SK-N-SH (cell line): ENCODE measurements at regions not wholly inside any gene's neighbourhood (a gene's known extent, or its start where the extent isn't known, plus 50 kb on each side); places are given as distances from the start of the nearest gene placed in this dataset.

Source experiments
- CTCF ChIA-PET: fragments of 300-600, 350-600 bp; formaldehyde crosslinking; extraction: SDS; loops from one replicate; lab custom pipeline; 2021; lab: Yijun Ruan, JAX
- POLR2A ChIA-PET: fragments of 350-600 bp; sonication (Branson Sonifier 250); formaldehyde crosslinking; extraction: SDS; loops from one replicate; lab custom pipeline; 2020; ENCODE audit warnings: antibody characterized with exemption, inconsistent platforms; lab: Yijun Ruan, JAX
- DNase-seq: peaks from one replicate; pipeline ENCODE4 v3.0.0; 2012
- H2AFZ ChIP-seq: fragments of 200-600 bp; sonication (generic); 2 replicates; pipeline ENCODE4 v1.8.1; 2016; ENCODE audit warnings: antibody characterized with exemption, mild to moderate bottlenecking, low read depth
- H3F3A ChIP-seq: fragments of 200-600 bp; sonication (generic); replicated peaks from 2 replicates; pipeline ENCODE3; 2016; ENCODE audit warnings: antibody characterized with exemption, mild to moderate bottlenecking; ENCODE audit not compliant: insufficient read depth
- H3K27ac ChIP-seq, 2 experiments: fragments of 200-500 bp in 1 of 2; fragments of 200-600 bp in 1 of 2; sonication (Bioruptor generic) in 1 of 2; sonication (generic), shearing (Covaris generic) in 1 of 2; 2 replicates each; pipeline versions ENCODE4 v1.5.1 to v1.6.1; 2014 to 2016; ENCODE audit warnings: low read depth in 2 of 2, inconsistent platforms in 1 of 2, low read length in 1 of 2, mild to moderate bottlenecking in 1 of 2, mixed read lengths in 1 of 2
- H3K27me3 ChIP-seq: fragments of 200-600 bp; sonication (generic), shearing (Covaris generic); 2 replicates; pipeline ENCODE4 v1.6.1; 2016; ENCODE audit warnings: mixed run types; ENCODE audit not compliant: insufficient read depth
- H3K36me3 ChIP-seq, 2 experiments: fragments of 200-500 bp in 1 of 2; fragments of 200-600 bp in 1 of 2; sonication (Bioruptor generic) in 1 of 2; sonication (generic) in 1 of 2; replicated peaks in 1 of 2; 2 replicates each; pipeline versions ENCODE3 to v1.5.1; 2014 to 2016; ENCODE audit warnings: low read length in 1 of 2, mild to moderate bottlenecking in 1 of 2; ENCODE audit not compliant: insufficient read depth in 2 of 2, control insufficient read depth in 1 of 2
- H3K4me1 ChIP-seq, 2 experiments: fragments of 200-500 bp in 1 of 2; fragments of 200-600 bp in 1 of 2; sonication (Bioruptor generic) in 1 of 2; sonication (generic), shearing (Covaris generic) in 1 of 2; 2 replicates each; pipeline versions ENCODE4 v1.5.1 to v1.6.1; 2014 to 2016; ENCODE audit warnings: low read depth in 1 of 2, low read length in 1 of 2, mixed run types in 1 of 2; ENCODE audit not compliant: insufficient read depth in 2 of 2, control insufficient read depth in 1 of 2
- H3K4me2 ChIP-seq: fragments of 200-600 bp; sonication (generic), shearing (Covaris generic); 2 replicates; pipeline ENCODE4 v1.6.1; 2017; ENCODE audit warnings: mixed run types
- H3K4me3 ChIP-seq, 2 experiments: fragments of 200-500 bp in 1 of 2; fragments of 200-600 bp in 1 of 2; sonication (Bioruptor generic) in 1 of 2; sonication (generic), shearing (Covaris generic) in 1 of 2; 2 replicates each; pipeline versions ENCODE4 v1.5.1 to v1.8.1; 2014 to 2016; ENCODE audit warnings: low read depth in 2 of 2, inconsistent platforms in 1 of 2, low read length in 1 of 2, mild to moderate bottlenecking in 1 of 2, mixed read lengths in 1 of 2, moderate library complexity in 1 of 2
- H3K79me2 ChIP-seq: fragments of 200-600 bp; sonication (generic); 2 replicates; pipeline ENCODE4 v1.8.1; 2017; ENCODE audit warnings: mild to moderate bottlenecking; ENCODE audit not compliant: insufficient read depth
- H3K9ac ChIP-seq: fragments of 200-600 bp; sonication (generic); 2 replicates; pipeline ENCODE4 v1.6.1; 2017; ENCODE audit warnings: mixed run types
- H3K9me2 ChIP-seq: fragments of 200-600 bp; sonication (generic); 2 replicates; pipeline ENCODE4 v1.6.1; 2017; ENCODE audit warnings: mixed run types
- H3K9me3 ChIP-seq: fragments of 200-600 bp; sonication (generic); 2 replicates; pipeline ENCODE4 v1.6.1; 2017; ENCODE audit warnings: mixed run types, mild to moderate bottlenecking, moderate library complexity
- H4K20me1 ChIP-seq: fragments of 200-600 bp; sonication (generic); 2 replicates; pipeline ENCODE4 v1.6.1; 2017; ENCODE audit warnings: mild to moderate bottlenecking, mixed run types; ENCODE audit not compliant: insufficient read depth
- CTCF ChIP-seq: fragments of 200-600 bp; sonication (generic); IDR thresholded peaks from 2 replicates; pipeline ENCODE4 v1.6.1; 2017; ENCODE audit warnings: antibody characterized with exemption, mild to moderate bottlenecking, moderate library complexity
- EP300 ChIP-seq, 2 experiments: IDR thresholded peaks; 2 replicates each; pipeline versions ENCODE4 v1.4.0 to v1.6.1; 2012; ENCODE audit warnings: borderline replicate concordance in 1 of 2, low read depth in 1 of 2, low read length in 1 of 2
- FOXJ3 ChIP-seq: sonication (generic); formaldehyde crosslinking; IDR thresholded peaks from 2 replicates; pipeline ENCODE4 v1.5.1; 2020; ENCODE audit warnings: mild to moderate bottlenecking, missing genetic modification reagents
- GATA2 ChIP-seq: sonication (generic); formaldehyde crosslinking; IDR thresholded peaks from 2 replicates; pipeline ENCODE4 v1.5.0; 2020; ENCODE audit warnings: mild to moderate bottlenecking, missing genetic modification reagents
- JUND ChIP-seq: IDR thresholded peaks from 2 replicates; pipeline ENCODE4 v1.4.0; 2012
- NRF1 ChIP-seq: IDR thresholded peaks from 2 replicates; pipeline ENCODE4 v1.6.1; 2012; ENCODE audit warnings: low read depth, mild to moderate bottlenecking, low read length
- PBX3 ChIP-seq: IDR thresholded peaks from 2 replicates; pipeline ENCODE4; 2012
- POLR2AphosphoS5 ChIP-seq: IDR thresholded peaks from 2 replicates; pipeline ENCODE4 v1.6.1; 2012; ENCODE audit warnings: low read depth, low read length
- REST ChIP-seq: IDR thresholded peaks from 2 replicates; pipeline ENCODE4 v1.6.1; 2012; ENCODE audit warnings: mild to moderate bottlenecking, low read depth, low read length, moderate library complexity
- SMC3 ChIP-seq: IDR thresholded peaks from 2 replicates; pipeline ENCODE4 v1.6.1; 2012; ENCODE audit warnings: low read depth, low read length, improper control_type of control experiment
- TAF1 ChIP-seq: IDR thresholded peaks from 2 replicates; pipeline ENCODE4 v1.6.1; 2012; ENCODE audit warnings: low read depth, mild to moderate bottlenecking, low read length, moderate library complexity, borderline replicate concordance
- TCF12 ChIP-seq: IDR thresholded peaks from 2 replicates; pipeline ENCODE4 v1.4.0; 2012
- YY1 ChIP-seq: IDR thresholded peaks from 2 replicates; pipeline ENCODE4 v1.4.0; 2012; ENCODE audit warnings: low read depth, mild to moderate bottlenecking
- WGBS: methylation state at CpG from one replicate; pipeline ENCODE4 v1.1.6; 2017; ENCODE audit warnings: low lambda C conversion rate; 5-methylcytosine and 5-hydroxymethylcytosine counted together

- TF ChIP-seq REST (no peak), TAF1 (no peak), CTCF (no peak), TCF12 (no peak), EP300 (IDR thresholded peaks at IDR 0.05; ENCODE audit: borderline replicate concordance in 1 of 2, low read depth in 1 of 2, low read length in 1 of 2) (no peak)
- TF ChIP-seq, all 33 proteins: peak for 0
- POLR2A ChIA-PET, result no interaction called here
These were observed 54.5 kb downstream of the TKTL2 start for GRCh38 chr4:163419074-163419473.

GRCh38 chr4:163415668-163416067 lies 57.9 kb downstream of the TKTL2 start:
- DNase-seq, result no peak
- POLR2A ChIA-PET, result no interaction called here
- CTCF ChIA-PET, result no interaction called here

More at GRCh38 chr4:163419074-163419473, 54.5 kb downstream of the TKTL2 start:
- H3K4me3 ChIP-seq, result no peak overlapping the region
- H2AFZ ChIP-seq, result no peak overlapping the region
- H3K9ac ChIP-seq, result no peak overlapping the region
- no peaks in the 10 kb centered on the region for H3F3A ChIP-seq
- H3K4me1 ChIP-seq, result no peaks in the 10 kb centered on the region
- H3K36me3 ChIP-seq, result no peaks in the 10 kb centered on the region
- CTCF ChIA-PET, result interaction anchor here (1.2 kb wide), 1 partner anchor 19 kb away, joined by 3 read pairs; no protein-coding TSS in a partner anchor
- no peak for DNase-seq
- no peaks in the 10 kb centered on the region for H4K20me1 ChIP-seq
- H3K27ac ChIP-seq, result no peak overlapping the region
- H3K9me3 ChIP-seq, result no peaks in the 10 kb centered on the region
- no peaks in the 10 kb centered on the region for H3K79me2 ChIP-seq
- no peaks in the 10 kb centered on the region for H3K9me2 ChIP-seq
- H3K4me2 ChIP-seq, result no peak overlapping the region
- no peaks in the 10 kb centered on the region; the same call in 1 of the 2 replicates for H3K27me3 ChIP-seq

More at GRCh38 chr4:163415668-163416067, 57.9 kb downstream of the TKTL2 start:
- Histone ChIP-seq H3K27me3 (no peaks in the 10 kb centered on the region), H3K4me2 (no peak overlapping the region), H2AFZ (no peak overlapping the region), H3K4me3 (no peak overlapping the region), H3K27ac (no peak overlapping the region), H3K79me2 (no peaks in the 10 kb centered on the region), H3K9me3 (no peaks in the 10 kb centered on the region), H4K20me1 (no peaks in the 10 kb centered on the region), H3K9ac (no peak overlapping the region), H3K4me1 (no peaks in the 10 kb centered on the region)
- WGBS, result 2% methylated on average over 3 of the region's 3 CpGs
- TF ChIP-seq YY1, result no peak
- no peak for TF ChIP-seq SMC3
- no peak for TF ChIP-seq GATA2 (CRISPR knock-in tag)
- no peak for TF ChIP-seq FOXJ3
- no peak for TF ChIP-seq JUND
- TF ChIP-seq REST, result no peak
- no peak for TF ChIP-seq POLR2AphosphoS5
- no peak for TF ChIP-seq PBX3
- TF ChIP-seq NRF1, result no peak
- TF ChIP-seq, all 33 proteins: peak for 0
- Histone ChIP-seq H3K36me3 (no peaks in the 10 kb centered on the region), H3F3A (no peaks in the 10 kb centered on the region), H3K9me2 (no peaks in the 10 kb centered on the region)
